Caki2 (cell line): ENCODE measurements at regions not wholly inside any gene's neighbourhood (a gene's known extent, or its start where the extent isn't known, plus 50 kb on each side); places are given as distances from the start of the nearest gene placed in this dataset.
"Not testable (repeated sequence)": the region's sequence is repeated elsewhere in the genome, so short reads cannot be mapped to it uniquely, and the experiment has no call there.

ENCODE experiments used
- DNase-seq: peaks from one replicate; pipeline ENCODE4 v3.0.0-alpha.2; 2015; ENCODE audit warnings: low read depth
- in situ Hi-C: cut with HindIII; loops from 2 replicates; pipeline ENCODE4 v1.10.0; 2016; ENCODE audit warnings: low sequenced_read_pairs, low pct_unique_long_range_greater_than_20kb, mixed read lengths

GRCh38 chr7:68087401-68087800 lies 1090.8 kb downstream of the TYW1 start:
- in situ Hi-C loops = no loop called here
- no peak for DNase-seq

DNA sequence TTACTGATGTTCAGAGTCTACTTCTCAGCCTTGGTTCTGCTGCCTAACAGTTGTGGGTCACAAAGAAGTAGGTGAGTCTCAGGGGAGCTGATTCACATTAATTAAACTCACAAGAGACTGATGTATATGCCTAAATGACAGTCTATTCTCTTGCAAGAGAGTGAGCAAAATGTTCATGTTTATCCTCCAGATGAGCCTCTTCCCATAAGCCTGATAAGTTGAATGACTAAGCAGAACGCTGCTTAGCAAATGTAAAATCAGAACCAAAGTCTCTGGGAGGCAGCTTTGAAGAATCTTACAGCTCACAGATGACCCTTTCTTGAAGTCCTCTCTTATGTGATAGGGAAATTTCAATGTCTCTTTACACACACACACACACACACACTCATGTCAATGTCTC lies 1092.2 kb downstream of the TYW1 start:
- in situ Hi-C loops = no loop called here

GRCh38 chr7:68090256-68090655 lies 1093.6 kb downstream of the TYW1 start:
- DNase-seq, in situ Hi-C loops: not testable (repeated sequence)

More for the DNA sequence above, 1092.2 kb downstream of the TYW1 start:
- DNase-seq = no peak

DNA sequence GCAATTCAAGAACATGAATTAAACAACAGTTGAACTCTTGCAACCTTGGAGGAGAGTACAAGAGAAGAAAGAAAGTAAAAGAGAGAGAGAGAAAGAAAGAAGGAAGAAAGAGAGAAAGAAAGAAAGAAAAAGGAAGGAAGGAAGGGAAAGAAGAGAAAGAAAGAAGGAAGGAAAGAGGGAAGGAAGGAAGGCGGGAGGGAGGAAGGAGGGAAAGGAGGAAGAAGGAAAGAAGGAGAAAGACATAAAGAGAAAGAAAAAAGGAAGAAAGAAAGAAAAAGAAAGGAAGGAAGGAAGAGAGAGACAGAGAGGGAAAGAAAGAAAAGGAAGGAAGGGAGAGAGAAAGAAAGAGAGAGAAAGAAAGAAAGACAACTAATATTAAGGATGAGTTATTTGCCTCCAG lies 1106.7 kb downstream of the TYW1 start:
- no peak for DNase-seq
- in situ Hi-C loops = no loop called here

GRCh38 chr7:68107261-68107660 lies 1110.6 kb downstream of the TYW1 start:
- no peak for DNase-seq
- in situ Hi-C loops = no loop called here

GRCh38 chr7:68107968-68108367 lies 1111.3 kb downstream of the TYW1 start:
- peak; percentile 47 for DNase-seq
- in situ Hi-C loops = no loop called here

GRCh38 chr7:68109299-68109698 lies 1112.7 kb downstream of the TYW1 start:
- in situ Hi-C loops = no loop called here
- no peak for DNase-seq

DNA sequence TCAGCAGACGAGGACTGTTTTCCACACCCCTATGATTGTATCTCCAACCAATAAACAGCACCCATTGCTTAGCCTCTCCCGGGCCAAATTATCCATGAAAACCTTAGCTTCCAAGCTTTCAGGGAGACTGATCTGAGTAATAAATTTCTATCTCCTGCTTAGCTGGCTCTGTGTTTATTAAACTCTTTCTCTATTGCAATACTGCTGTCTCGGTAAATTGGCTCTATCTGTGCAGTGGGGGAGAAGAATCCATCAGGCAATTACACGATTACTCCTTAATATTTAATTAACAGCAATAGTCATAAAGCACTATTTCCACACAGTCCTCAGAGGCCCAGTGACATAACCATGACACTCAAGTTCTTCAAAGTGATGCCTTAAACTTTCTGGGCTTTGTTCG lies 1122.8 kb downstream of the TYW1 start:
- in situ Hi-C loops = no loop called here

DNA sequence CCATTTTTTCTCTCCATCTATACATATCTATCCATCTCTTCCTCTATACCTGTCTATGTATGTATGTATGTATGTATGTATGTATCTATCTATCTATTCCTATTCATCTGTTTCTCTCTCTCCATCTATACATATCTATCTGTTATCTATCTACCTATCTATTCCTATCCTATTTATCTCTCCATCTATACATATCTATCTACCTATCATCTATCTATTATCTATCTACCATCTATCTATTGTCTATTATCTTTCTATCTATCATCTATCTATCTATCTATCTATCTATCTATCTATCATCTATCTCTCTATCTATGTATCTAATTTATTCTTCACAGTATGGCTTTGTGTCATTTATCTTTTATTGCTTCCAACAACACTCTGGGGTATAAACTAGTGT lies 1124.4 kb downstream of the TYW1 start:
- in situ Hi-C loops = no loop called here
- no peak for DNase-seq

More for the DNA sequence above, 1122.8 kb downstream of the TYW1 start:
- DNase-seq = no peak

DNA sequence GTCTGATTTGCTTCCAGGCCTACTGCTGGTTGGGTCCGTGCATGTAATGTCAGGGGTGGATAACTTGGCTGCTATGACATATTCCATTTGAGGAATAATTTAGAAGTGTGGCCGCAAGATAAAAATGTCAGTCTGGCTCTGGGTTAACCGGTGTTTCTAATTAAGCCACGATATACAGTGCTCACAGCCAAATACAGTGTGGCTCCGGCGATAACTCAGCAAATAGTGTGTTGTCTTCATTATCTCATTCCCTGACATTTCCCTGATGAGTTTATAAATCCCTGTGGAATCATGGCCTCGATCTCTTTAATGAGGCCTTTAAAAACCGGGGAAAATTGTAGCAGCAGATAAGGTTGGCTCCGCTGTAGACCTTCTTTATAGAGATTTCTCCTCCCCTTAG lies 1125.0 kb downstream of the TYW1 start:
- no peak for DNase-seq
- in situ Hi-C loops = no loop called here

DNA sequence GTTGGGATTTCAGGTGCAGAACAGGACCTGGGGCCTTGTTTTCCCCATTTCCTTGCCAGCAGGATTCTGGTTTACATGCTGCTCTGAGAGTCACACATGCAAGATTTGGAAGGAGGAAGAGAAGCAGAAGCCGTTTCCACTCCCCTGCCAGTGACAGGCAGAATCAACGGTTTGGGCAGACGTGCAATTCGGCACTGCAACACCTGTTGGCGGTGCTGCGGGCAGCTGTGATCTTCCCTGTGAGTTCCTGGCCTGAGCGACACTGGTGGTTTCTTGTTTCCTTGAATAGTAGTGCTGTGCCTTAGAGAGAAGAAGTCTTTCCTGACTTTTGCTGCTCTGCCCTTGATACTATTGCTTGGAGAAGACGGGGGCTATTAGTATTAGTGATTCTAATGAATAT lies 1126.2 kb downstream of the TYW1 start:
- no peak for DNase-seq
- in situ Hi-C loops = no loop called here

DNA sequence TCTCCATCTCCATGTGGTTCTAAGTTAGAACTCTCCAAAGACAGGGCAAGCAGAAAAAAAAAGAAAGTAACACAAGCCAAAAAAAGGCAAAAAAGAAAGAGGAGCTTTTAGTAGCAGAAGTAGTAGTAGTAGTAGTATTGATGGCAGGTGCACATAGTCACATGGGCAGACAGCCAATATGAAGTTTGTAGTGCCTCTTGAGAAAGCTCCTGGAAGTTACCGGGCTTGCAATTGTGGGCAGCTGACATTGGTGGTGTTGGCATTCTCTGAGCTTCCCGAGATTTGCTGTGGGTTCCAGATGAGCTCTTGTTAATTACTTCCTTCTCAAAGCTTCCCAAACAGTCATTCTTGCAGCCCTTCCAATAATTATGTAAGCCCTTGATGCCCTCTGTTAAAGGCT lies 1128.5 kb downstream of the TYW1 start:
- DNase-seq = no peak
- in situ Hi-C loops = no loop called here

DNA sequence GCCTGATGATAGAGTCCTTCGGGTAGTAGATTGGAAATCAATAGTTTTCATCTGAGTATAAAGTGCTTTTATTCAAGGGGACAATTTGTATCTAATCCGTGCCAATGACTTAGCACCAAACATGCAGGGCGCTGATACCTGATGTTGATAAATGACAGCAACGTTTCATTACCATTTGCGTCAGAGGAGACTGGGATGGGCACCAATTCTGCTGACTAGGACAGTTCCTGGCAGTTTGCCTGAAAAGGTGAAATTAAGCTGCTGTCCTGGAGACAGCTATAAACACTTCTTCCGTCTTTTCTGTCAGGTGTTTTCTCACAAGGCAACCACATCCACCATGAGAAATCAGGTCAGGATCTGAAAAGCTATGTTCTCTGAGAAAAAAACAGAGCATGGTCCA lies 1136.4 kb downstream of the TYW1 start:
- in situ Hi-C loops = no loop called here
- no peak for DNase-seq

GRCh38 chr7:68143345-68143744 lies 1146.7 kb downstream of the TYW1 start:
- in situ Hi-C loops = no loop called here

DNA sequence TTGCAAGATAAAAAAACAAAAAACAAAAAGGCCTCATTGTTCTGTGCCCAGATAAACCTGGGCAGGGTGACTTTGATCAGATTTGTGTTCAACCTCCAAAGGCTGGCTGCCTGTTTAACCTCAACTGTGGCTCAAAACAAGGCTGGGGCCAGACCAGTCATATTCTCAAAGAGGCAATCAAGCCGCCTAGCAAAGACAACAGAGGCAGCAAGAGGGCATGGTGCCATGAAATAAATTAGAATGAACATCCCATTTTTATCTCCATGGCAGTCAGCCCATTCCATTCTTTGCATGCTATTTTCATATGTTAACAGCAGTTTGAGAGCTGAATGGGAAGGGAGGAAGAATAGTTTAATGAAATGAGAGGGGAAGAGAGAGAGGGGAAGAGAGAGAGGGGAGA lies 1150.3 kb downstream of the TYW1 start:
- in situ Hi-C loops = no loop called here
- no peak for DNase-seq

More at GRCh38 chr7:68143345-68143744, 1146.7 kb downstream of the TYW1 start:
- no peak for DNase-seq

- in situ Hi-C loops = no loop called here
- DNase-seq = no peak
Observed at GRCh38 chr7:68147614-68148238, 1151.1 kb downstream of the TYW1 start.

DNA sequence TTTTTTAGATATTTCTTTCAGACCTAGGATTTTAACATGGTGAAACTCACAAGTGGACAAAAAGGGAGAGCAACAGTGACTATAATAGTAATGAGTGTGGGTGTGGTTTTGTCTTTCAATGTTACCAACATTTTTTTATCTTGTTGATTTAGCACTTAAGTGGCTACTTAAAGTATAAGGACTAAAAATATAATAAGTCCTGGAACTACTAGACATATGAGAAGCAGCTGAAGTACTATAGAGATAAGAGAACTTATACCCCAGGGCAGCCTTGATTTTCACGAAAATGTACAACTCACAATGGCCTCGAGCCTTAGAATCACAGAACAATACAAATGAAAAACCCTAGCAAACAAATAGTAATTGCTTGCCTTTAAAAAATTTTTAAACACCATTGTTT lies 1151.8 kb downstream of the TYW1 start:
- in situ Hi-C loops = no loop called here

GRCh38 chr7:68152205-68152604 lies 1155.6 kb downstream of the TYW1 start:
- in situ Hi-C loops = no loop called here
- DNase-seq = no peak

More for the DNA sequence above, 1151.8 kb downstream of the TYW1 start:
- DNase-seq = no peak

DNA sequence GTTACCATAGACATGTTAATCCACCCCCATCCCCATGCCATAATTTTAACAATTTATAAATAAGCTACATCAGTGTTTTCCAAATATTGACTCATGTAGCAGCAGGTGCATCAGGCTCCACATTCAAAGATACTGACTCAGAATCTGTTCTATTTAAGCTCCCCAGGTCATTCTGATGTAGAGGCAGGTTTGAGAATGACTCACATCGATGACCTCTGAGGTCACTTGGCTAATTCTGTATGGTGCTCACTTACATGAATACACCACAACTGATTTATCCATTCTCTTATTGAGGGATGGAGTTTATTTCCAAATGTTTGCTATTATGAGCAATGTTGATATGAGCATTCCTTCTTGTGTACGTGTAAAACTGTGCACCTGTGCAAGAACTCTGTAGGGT lies 1159.0 kb downstream of the TYW1 start:
- in situ Hi-C loops = no loop called here
- DNase-seq = no peak

DNA sequence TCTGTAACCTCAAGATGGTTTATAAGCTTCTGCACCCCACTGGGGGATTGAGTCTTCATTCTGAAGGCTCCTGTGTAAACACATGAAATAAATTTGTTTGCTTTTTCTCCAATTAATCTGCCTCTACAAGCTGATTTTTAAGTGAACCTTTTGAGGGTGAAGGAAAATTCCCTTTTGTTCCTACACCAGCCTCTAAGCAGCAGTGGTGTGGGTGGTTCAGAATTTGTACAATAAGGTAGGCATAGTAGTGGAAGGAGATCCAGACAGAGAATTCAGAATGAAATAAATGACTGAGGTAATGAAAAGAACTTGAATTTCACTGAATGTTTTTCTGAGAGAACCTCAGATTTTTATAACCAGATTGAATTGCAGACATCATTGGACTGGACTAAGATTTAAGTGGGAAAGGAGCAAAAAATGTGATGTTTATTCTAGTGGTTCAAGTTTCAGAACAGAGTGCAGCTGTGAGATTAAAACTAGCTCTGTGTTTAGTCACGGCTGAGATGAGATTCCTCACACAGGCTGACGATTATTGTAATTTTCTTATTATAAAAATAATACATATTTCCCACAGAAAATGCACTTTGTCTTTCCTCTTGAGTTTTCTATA lies 1162.2 kb downstream of the TYW1 start:
- DNase-seq = no peak
- in situ Hi-C loops = no loop called here
